ENCODE measurements at regions not wholly inside any gene's neighbourhood (a gene's known extent, or its start where the extent isn't known, plus 50 kb on each side); places are given as distances from the start of the nearest gene placed in this dataset.

- no peak for TF ChIP-seq EZH2 (IDR thresholded peaks at IDR 0.05; ENCODE audit: borderline replicate concordance, low read depth, low read length, severe bottlenecking)
- no peak for TF ChIP-seq CTCF (IDR thresholded peaks at IDR 0.05; ENCODE audit: extremely low read depth in 1 of 2, insufficient read depth in 1 of 2, low read depth in 1 of 2, low read length in 2 of 2)
- no peak for TF ChIP-seq GATA2 (IDR thresholded peaks at IDR 0.05; ENCODE audit: insufficient read depth, insufficient read length, low read depth, low read length)
- TF ChIP-seq POLR2AphosphoS5 (IDR thresholded peaks at IDR 0.05; ENCODE audit: insufficient read depth, low read depth, low read length) = no peak
These were observed 139.7 kb upstream of the FLRT2 start for GRCh38 chr14:85390236-85390635.
